ENCODE measurements at regions not wholly inside any gene's neighbourhood (a gene's known extent, or its start where the extent isn't known, plus 50 kb on each side); places are given as distances from the start of the nearest gene placed in this dataset.
"Not testable (repeated sequence)": the region's sequence is repeated elsewhere in the genome, so short reads cannot be mapped to it uniquely, and the experiment has no call there.

GRCh38 chr7:153886506-153887441, 165.4 kb upstream of the DPP6 start:
- no peak for DNase-seq

DNA sequence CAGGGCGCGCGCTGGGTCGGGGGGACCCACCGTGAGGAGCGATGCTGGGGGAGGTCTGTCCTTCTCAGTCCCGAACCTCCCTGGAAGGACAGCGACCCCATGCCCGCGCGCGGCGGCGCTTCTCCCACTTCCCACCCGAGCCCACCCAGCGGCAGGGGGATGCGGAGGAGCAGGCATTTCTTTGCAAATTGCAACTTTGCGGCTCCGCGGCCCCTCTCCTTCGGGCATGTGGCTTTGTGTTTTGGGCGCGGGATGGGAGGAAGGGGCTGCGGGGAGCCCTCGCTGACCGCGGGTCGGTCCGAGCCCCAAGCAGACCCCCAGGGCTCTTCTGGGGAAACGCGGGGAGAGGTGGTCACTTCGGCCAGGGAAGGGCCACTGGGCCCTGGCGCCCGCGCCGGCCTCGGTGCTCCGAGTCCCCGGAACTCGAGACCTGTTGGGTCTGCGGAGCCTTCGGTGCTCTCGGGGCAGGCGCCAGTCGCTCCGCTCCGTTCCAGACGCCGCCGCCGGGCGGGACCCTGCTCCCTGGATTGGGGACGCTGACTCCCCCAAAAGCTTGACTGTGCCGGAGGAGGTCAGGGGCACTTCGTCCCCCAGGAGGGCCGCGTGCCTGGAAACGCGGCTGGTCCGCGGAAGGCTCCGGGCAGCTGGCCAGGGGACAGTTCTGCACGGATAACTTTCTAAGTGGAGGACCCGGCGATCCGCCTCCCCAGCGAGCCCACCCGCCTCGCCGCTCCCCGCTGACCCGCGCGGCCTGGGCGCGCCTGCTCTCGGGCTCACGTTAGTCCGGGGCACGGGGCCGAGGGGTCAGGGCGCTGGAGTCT, 164.2 kb upstream of the DPP6 start:
- no peak for DNase-seq

DNA sequence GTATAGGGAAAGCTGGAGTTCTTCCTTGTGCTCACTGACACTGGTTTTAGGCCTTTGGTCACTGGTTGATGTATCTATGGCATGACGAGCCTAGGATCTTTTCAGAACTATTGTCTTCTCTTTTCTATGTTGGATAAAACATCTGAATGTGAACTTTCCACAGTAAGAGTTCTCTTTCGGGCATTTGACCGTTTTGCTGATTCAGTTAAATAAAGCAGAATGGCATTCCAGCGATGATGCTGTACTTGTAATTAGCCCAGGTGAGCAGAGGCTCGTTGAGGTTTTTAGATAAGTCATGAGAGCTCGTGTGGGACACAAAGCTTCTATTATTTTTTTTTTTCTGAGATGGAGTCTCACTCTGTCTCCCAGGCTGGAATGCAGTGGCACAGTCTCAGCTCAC, 160.2 kb upstream of the DPP6 start:
- DNase-seq = no peak

- no peak for DNase-seq
Observed at GRCh38 chr7:153902862-153903261, 149.3 kb upstream of the DPP6 start.

GRCh38 chr7:153912211-153912610, 140.0 kb upstream of the DPP6 start:
- no peak for DNase-seq

- DNase-seq = no peak
Observed at GRCh38 chr7:153920126-153920525, 132.1 kb upstream of the DPP6 start.

DNA sequence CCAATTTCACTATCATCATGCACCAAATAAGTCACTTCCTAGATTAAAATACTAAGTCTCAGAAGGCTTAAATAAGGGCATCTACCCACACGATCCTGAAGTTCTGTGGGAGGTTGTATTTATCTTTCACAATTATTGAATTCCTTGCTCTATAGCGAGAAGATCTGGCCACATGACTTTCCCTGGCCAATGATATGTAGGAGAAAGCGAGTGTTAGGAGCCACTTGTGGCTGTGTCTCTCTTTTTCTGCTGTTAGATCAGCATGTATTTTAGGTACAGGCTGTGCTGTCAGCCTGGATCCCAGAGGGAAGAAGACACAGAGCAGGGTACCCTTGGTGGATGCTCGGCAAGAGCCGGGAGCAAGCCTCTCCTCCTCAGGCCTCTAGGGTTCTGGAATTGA, 131.3 kb upstream of the DPP6 start:
- no peak for DNase-seq

- no peak for DNase-seq
Observed at GRCh38 chr7:153921408-153921807, 130.8 kb upstream of the DPP6 start.

DNA sequence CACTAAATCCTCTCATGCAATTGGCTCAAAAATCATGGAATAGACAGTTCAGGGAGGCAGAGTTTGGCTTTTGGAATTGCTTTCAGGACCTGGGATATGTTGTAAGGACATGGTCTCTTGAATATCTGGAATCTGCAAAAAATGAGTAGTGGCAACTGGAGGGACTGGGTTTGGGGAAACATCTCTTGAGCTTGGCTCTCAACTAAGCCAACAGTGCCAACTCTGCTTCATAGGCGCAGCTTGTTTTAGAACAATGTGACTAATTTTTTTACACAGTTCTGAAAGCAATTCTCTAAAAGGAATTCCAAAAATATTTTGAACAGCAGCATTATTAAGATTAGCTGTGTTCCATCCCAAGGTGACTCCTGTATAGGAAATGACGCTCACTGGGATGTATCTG, 121.5 kb upstream of the DPP6 start:
- DNase-seq = no peak

DNA sequence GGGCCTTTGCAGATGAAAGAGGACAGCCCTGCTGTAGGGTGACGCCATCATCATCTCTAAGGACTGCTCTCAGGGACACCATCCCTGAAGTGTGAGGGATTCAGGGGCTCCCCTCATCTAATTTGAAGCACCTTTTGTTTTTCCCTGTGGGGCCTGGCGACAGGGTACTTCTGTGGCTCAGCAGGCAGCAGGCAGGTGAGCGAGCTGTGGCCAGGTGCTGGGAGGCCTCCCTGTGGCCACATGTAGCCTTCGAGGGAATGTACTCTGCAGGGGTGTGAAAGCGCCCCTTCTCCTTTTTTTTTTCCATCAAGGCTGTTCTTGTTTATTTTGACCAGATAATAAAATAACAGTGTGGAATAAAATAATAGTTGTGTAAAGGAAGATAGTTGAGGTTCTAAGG, 118.2 kb upstream of the DPP6 start:
- no peak for DNase-seq

DNA sequence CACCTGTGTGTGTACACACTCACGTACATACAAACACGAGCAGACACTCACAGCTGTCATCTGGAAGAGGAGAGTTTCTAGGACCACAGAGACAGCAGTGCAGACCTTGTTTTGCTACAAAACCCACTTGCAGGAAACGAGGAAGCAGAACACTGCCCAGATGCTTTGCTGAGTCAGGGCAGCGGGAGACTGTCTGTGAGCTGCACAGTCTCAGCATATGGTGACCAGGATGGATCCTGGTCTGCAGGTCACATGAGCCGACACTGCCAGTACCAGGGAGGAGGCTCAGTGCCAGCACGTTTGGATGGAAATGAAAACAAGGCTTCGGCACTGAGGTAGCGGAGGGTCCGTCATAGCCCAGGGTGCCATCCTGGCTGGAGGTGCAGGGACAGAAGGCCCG, 117.6 kb upstream of the DPP6 start:
- no peak for DNase-seq

- DNase-seq = no peak
Observed at GRCh38 chr7:153935095-153935494, 117.1 kb upstream of the DPP6 start.

- no peak for DNase-seq
Observed at GRCh38 chr7:153938451-153938850, 113.7 kb upstream of the DPP6 start.

DNA sequence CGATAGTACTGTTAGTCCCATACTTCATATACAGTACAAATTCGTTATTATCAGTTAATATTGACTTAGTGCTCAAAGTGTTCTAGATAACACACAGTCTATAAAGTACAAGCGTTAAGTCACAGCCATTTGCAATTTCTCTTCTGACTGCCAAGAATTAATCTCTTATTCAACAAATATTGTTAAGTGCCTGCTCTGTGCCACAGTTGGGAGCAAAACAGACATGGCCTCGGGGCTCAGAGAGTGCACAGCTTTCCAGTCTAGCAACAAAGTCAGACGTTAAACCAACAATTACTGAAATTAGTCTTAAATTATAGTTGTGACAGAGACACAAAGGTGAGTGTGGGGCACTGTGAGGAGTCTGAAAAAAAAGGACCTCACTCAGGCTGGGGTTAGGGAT, 113.0 kb upstream of the DPP6 start:
- DNase-seq = no peak

GRCh38 chr7:153939654-153940053, 112.5 kb upstream of the DPP6 start:
- DNase-seq = no peak

GRCh38 chr7:153941061-153941460, 111.1 kb upstream of the DPP6 start:
- no peak for DNase-seq

DNA sequence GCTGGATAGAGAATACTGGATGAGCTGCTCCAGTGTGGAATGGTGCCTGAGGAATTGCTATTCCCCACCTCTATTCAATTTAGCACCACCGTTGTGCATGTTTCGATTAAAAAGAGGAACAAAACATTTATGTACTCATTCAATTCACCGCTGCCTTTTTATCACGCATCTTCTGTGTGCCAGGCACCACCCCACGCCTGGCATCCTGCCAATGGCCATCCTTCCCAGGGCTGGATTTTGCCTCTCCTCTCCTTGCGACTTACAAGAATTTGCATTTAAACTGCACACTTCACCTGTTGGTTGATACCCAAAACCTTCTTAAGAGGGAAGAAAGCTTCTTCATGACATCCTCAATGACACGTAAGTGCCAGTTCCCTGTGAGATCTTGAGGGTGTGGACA, 110.2 kb upstream of the DPP6 start:
- no peak for DNase-seq

DNA sequence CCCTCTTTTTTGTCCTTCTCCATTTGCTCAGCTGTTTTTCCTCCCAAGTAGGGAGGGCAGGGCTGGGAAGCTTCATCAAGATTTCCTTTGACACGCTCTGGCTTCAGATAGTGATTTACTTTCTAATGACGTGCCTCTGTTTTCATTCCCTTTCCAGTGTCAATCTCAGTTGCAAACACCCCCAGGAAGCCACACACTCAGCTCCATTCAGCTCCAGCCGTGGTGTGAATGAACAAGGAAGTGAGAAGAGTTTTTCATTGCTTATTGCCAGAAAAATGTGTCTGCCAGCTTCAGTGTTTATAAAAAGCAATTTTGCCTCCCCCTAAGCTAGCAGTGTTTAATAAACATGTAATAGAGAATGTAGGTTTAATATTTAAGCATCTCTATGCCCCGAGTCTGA, 108.7 kb upstream of the DPP6 start:
- DNase-seq = no peak

- DNase-seq = no peak
Observed at GRCh38 chr7:153943861-153944260, 108.3 kb upstream of the DPP6 start.

DNA sequence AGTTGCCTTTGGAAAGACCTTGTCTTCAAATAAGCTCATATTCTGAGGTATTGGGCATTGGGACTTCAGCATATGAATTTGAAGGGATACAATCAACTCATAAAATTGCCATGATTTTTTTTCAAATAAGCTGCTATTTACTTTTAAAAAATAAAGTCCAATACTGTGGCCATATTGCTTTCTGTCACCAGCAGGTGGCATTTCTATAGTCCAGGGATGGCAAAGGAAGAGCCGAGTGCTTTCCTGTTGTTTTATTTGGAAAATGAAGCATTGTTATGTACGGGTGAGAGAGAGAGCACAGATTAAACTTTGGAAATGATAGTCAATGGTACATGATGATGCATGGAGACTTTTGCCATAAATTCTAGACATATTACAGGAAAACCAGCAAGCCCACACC, 104.1 kb upstream of the DPP6 start:
- no peak for DNase-seq

GRCh38 chr7:153951316-153951715, 100.9 kb upstream of the DPP6 start:
- DNase-seq = no peak

GRCh38 chr7:153954477-153954876, 97.7 kb upstream of the DPP6 start:
- DNase-seq = no peak

- DNase-seq = not testable (repeated sequence)
Observed at GRCh38 chr7:153957677-153958076, 94.5 kb upstream of the DPP6 start.

GRCh38 chr7:153958381-153958780, 93.8 kb upstream of the DPP6 start:
- DNase-seq = not testable (repeated sequence)

Measured in stimulated activated CD4-positive, alpha-beta T cell treated with anti-CD3 and anti-CD28 coated beads, Interleukin-2, amount 100 ng/mL, for 48 hours (primary cell).